DND-41 (cell line): ENCODE measurements at regions not wholly inside any gene's neighbourhood (a gene's known extent, or its start where the extent isn't known, plus 50 kb on each side); places are given as distances from the start of the nearest gene placed in this dataset.

Experiments
- ATAC-seq: fragments of 200-7000 bp; cut with Tn5 transposase; 3 replicates; pipeline ENCODE4 v1.9.1; 2021; ENCODE audit warnings: low read depth; ENCODE audit not compliant: insufficient read depth
- DNase-seq: peaks from one replicate; pipeline ENCODE4 v3.0.0-alpha.2; 2020
- H2AFZ ChIP-seq: 2 replicates; pipeline ENCODE4 v1.6.0; 2012; ENCODE audit warnings: low read depth, low read length
- H3K27ac ChIP-seq: 2 replicates; pipeline ENCODE4 v1.5.1; 2012; ENCODE audit warnings: low read length, inconsistent platforms
- H3K27me3 ChIP-seq: fragments of 200-600 bp; sonication (generic); 2 replicates; pipeline ENCODE4 v1.6.0; 2012; ENCODE audit warnings: low read length, mild to moderate bottlenecking, inconsistent platforms; ENCODE audit not compliant: insufficient read depth, poor library complexity
- H3K36me3 ChIP-seq: 2 replicates; pipeline ENCODE4 v1.5.1; 2012; ENCODE audit warnings: low read length, inconsistent platforms; ENCODE audit not compliant: insufficient read depth
- H3K4me1 ChIP-seq: 2 replicates; pipeline ENCODE4 v1.5.1; 2012; ENCODE audit warnings: mild to moderate bottlenecking, low read length; ENCODE audit not compliant: insufficient read depth
- H3K4me2 ChIP-seq: 2 replicates; pipeline ENCODE4 v1.6.0; 2012; ENCODE audit warnings: mild to moderate bottlenecking, moderate library complexity, low read length, inconsistent platforms; ENCODE audit not compliant: insufficient read depth
- H3K4me3 ChIP-seq, 2 experiments: fragments of 200-600 bp in 1 of 2; shearing (Covaris generic) in 1 of 2; 2 replicates each; pipeline ENCODE4 v1.5.1; 2012 to 2016; ENCODE audit warnings: inconsistent platforms in 2 of 2, low read length in 2 of 2, mild to moderate bottlenecking in 2 of 2, low read depth in 1 of 2, moderate library complexity in 1 of 2
- H3K79me2 ChIP-seq: 2 replicates; pipeline ENCODE4 v1.6.0; 2012; ENCODE audit warnings: low read length, inconsistent platforms; ENCODE audit not compliant: insufficient read depth
- H3K9ac ChIP-seq: 2 replicates; pipeline ENCODE4 v1.6.0; 2012; ENCODE audit warnings: low read depth, mild to moderate bottlenecking, inconsistent platforms, low read length, moderate library complexity
- H3K9me3 ChIP-seq: 2 replicates; pipeline ENCODE4 v1.5.1; 2012; ENCODE audit warnings: low read length, moderate library complexity, mild to moderate bottlenecking, inconsistent platforms; ENCODE audit not compliant: insufficient read depth, severe bottlenecking
- H4K20me1 ChIP-seq: 2 replicates; pipeline ENCODE4 v1.6.0; 2012; ENCODE audit warnings: low read length; ENCODE audit not compliant: insufficient read depth
- CTCF ChIP-seq: IDR thresholded peaks from 2 replicates; pipeline ENCODE4 v1.5.1; 2012; ENCODE audit warnings: borderline replicate concordance, low read length, moderate library complexity, mild to moderate bottlenecking; ENCODE audit not compliant: poor library complexity, severe bottlenecking; ENCODE audit errors: extremely low read depth
- EZH2 ChIP-seq: IDR thresholded peaks from 3 replicates; pipeline ENCODE4 v1.6.1; 2012; ENCODE audit warnings: borderline replicate concordance, low read depth, mild to moderate bottlenecking, moderate library complexity, low read length, inconsistent platforms; ENCODE audit not compliant: severe bottlenecking

- Histone ChIP-seq H3K27ac (no peak overlapping the region), H3K4me3 (no peak overlapping the region), H3K4me1 (no peaks in the 10 kb centered on the region)
Measured at GRCh38 chr16:64084706-64085105, 1037.2 kb downstream of the CDH11 start.

GRCh38 chr16:64083428-64084129 is 1038.3 kb downstream of the CDH11 start:
- no peak for TF ChIP-seq EZH2
- no peak for TF ChIP-seq CTCF

More at GRCh38 chr16:64084706-64085105, 1037.2 kb downstream of the CDH11 start:
- no peak overlapping the region for H3K9ac ChIP-seq
- H3K4me2 ChIP-seq: no peak overlapping the region
- H3K36me3 ChIP-seq: no peaks in the 10 kb centered on the region
- no peaks in the 10 kb centered on the region for H3K27me3 ChIP-seq
- no peak overlapping the region for H2AFZ ChIP-seq
- H3K79me2 ChIP-seq: no peaks in the 10 kb centered on the region
- H4K20me1 ChIP-seq: no peaks in the 10 kb centered on the region
- ATAC-seq (no peak), DNase-seq (no peak)
- no peaks in the 10 kb centered on the region for H3K9me3 ChIP-seq
- TF ChIP-seq CTCF (no peak), EZH2 (no peak)

GRCh38 chr16:64077242-64077641 is 1044.6 kb downstream of the CDH11 start:
- ATAC-seq: no peak

More at GRCh38 chr16:64083428-64084129, 1038.3 kb downstream of the CDH11 start:
- no peak for DNase-seq
- no peak overlapping the region for H3K4me2 ChIP-seq
- no peaks in the 10 kb centered on the region for H3K79me2 ChIP-seq
- no peak overlapping the region for H3K9ac ChIP-seq
- H3K4me3 ChIP-seq: no peak overlapping the region
- no peaks in the 10 kb centered on the region for H3K27me3 ChIP-seq
- no peak for ATAC-seq
- no peaks in the 10 kb centered on the region for H3K36me3 ChIP-seq
- H3K9me3 ChIP-seq: no peaks in the 10 kb centered on the region
- H2AFZ ChIP-seq: no peak overlapping the region
- H4K20me1 ChIP-seq: no peaks in the 10 kb centered on the region
- no peaks in the 10 kb centered on the region for H3K4me1 ChIP-seq
- no peak overlapping the region for H3K27ac ChIP-seq

More at GRCh38 chr16:64077242-64077641, 1044.6 kb downstream of the CDH11 start:
- no peak overlapping the region for H3K4me3 ChIP-seq
- no peak for DNase-seq
- H3K27me3 ChIP-seq: no peaks in the 10 kb centered on the region
- no peaks in the 10 kb centered on the region for H4K20me1 ChIP-seq
- H3K36me3 ChIP-seq: no peaks in the 10 kb centered on the region
- no peak overlapping the region for H3K9ac ChIP-seq
- H3K4me1 ChIP-seq: no peaks in the 10 kb centered on the region
- no peak overlapping the region for H3K27ac ChIP-seq
- H3K4me2 ChIP-seq: no peak overlapping the region
- TF ChIP-seq CTCF: no peak
- TF ChIP-seq EZH2: no peak
- no peak overlapping the region for H2AFZ ChIP-seq
- H3K9me3 ChIP-seq: no peaks in the 10 kb centered on the region
- H3K79me2 ChIP-seq: no peaks in the 10 kb centered on the region
